ENCODE measurements at regions not wholly inside any gene's neighbourhood (a gene's known extent, or its start where the extent isn't known, plus 50 kb on each side); places are given as distances from the start of the nearest gene placed in this dataset.
"Not testable (repeated sequence)": the region's sequence is repeated elsewhere in the genome, so short reads cannot be mapped to it uniquely, and the experiment has no call there.

- WGBS, 4 donors, result 84 to 100% (median 90%) methylated on average over 1 to 4 of the region's 4 CpGs
- Histone ChIP-seq H3K27ac (no peak overlapping the region), H3K9me3 (peaks cover 0 to 6% (median 0%) of the 10 kb centered on the region in 12 donors), H3K27me3 (no peaks in the 10 kb centered on the region), H3K4me3 (no peak overlapping the region), H3K4me1 (peaks cover 0 to 13% (median 0%) of the 10 kb centered on the region in 12 donors), H3K36me3 (no peaks in the 10 kb centered on the region)
- ATAC-seq, result no peak
- no peak for DNase-seq
- intact Hi-C loops (cut with DNase I), result no loop called here
- no peak for TF ChIP-seq POLR2A (IDR thresholded peaks at IDR 0.05)
- no peak for TF ChIP-seq CTCF (IDR thresholded peaks at IDR 0.05)
Observed at GRCh38 chr3:153980252-153980590, 141.0 kb upstream of the ARHGEF26 start.

GRCh38 chr3:153997364-153997763 is 123.8 kb upstream of the ARHGEF26 start:
- H3K27me3 ChIP-seq, H3K27ac ChIP-seq, H3K4me3 ChIP-seq, ATAC-seq, H3K4me1 ChIP-seq, H3K36me3 ChIP-seq, H3K9me3 ChIP-seq, DNase-seq: not testable (repeated sequence)
- peak in 4 of 12 donors; percentile 11 to 52 (median 36) for TF ChIP-seq CTCF (IDR thresholded peaks at IDR 0.05)
- WGBS, 4 donors, result 92 to 100% (median 96%) methylated on average over 1 of the region's 1 CpG
- intact Hi-C loops (cut with DNase I), result loop anchor here in 4 of 10 donors (5.0 to 10.0 kb wide), 2 partner anchors 255 to 257 kb away; no protein-coding TSS in a partner anchor

GRCh38 chr3:154003649-154004048 is 117.5 kb upstream of the ARHGEF26 start:
- Histone ChIP-seq H3K27ac (no peak overlapping the region), H3K27me3 (no peaks in the 10 kb centered on the region), H3K36me3 (no peaks in the 10 kb centered on the region), H3K4me1 (no peaks in the 10 kb centered on the region), H3K9me3 (peaks cover 0 to 4% (median 0%) of the 10 kb centered on the region in 12 donors), H3K4me3 (no peak overlapping the region)
- TF ChIP-seq POLR2A (IDR thresholded peaks at IDR 0.05) (no peak), CTCF (IDR thresholded peaks at IDR 0.05) (no peak)
- intact Hi-C loops (cut with DNase I), result no loop called here
- ATAC-seq, result no peak
- DNase-seq, result no peak

- H3K9me3 ChIP-seq, result no peaks in the 10 kb centered on the region
- no peaks in the 10 kb centered on the region for H3K36me3 ChIP-seq
- ATAC-seq (no peak), DNase-seq (no peak)
- 78 to 86% (median 84%) methylated on average over 5 of the region's 5 CpGs for WGBS, 4 donors
- H3K27ac ChIP-seq, result no peak overlapping the region
- H3K4me1 ChIP-seq, result no peaks in the 10 kb centered on the region
- intact Hi-C loops (cut with DNase I), result no loop called here
- no peak for TF ChIP-seq CTCF (IDR thresholded peaks at IDR 0.05)
- no peak for TF ChIP-seq POLR2A (IDR thresholded peaks at IDR 0.05)
- no peak overlapping the region for H3K4me3 ChIP-seq
- H3K27me3 ChIP-seq, result no peaks in the 10 kb centered on the region
Observed at GRCh38 chr3:154011036-154011435, 110.2 kb upstream of the ARHGEF26 start.

All from heart left ventricle (tissue), 16 donors.